Ovary (tissue), 7 donors: ENCODE measurements at regions not wholly inside any gene's neighbourhood (a gene's known extent, or its start where the extent isn't known, plus 50 kb on each side); places are given as distances from the start of the nearest gene placed in this dataset.

Source experiments
- DNase-seq, 5 donors: peaks; one replicate each; pipeline ENCODE4 v3.0.0-alpha.2; 2019 to 2020
- H3K27ac ChIP-seq, 2 donors: fragments of 200-600 bp; one replicate each; pipeline versions ENCODE4 v1.5.1 to v1.8.0; 2019 to 2022
- H3K27me3 ChIP-seq: fragments of 200-600 bp; one replicate; pipeline ENCODE4 v1.8.0; 2022
- H3K36me3 ChIP-seq: fragments of 200-600 bp; sonication (generic); one replicate; pipeline ENCODE4 v1.5.1; 2019
- H3K4me1 ChIP-seq: one replicate; pipeline ENCODE4 v1.8.1; 2013; ENCODE audit warnings: mild to moderate bottlenecking, moderate library complexity; ENCODE audit not compliant: insufficient read depth
- H3K4me3 ChIP-seq: fragments of 200-600 bp; sonication (generic); one replicate; pipeline ENCODE4 v1.5.1; 2017
- H3K9me3 ChIP-seq, 2 donors: fragments of 200-600 bp in 1 of 2; sonication (generic) in 1 of 2; one replicate each; pipeline versions ENCODE4 v1.5.1 to v1.8.1; 2013 to 2019; ENCODE audit warnings: mild to moderate bottlenecking in 1 of 2, moderate library complexity in 1 of 2
- CTCF ChIP-seq, 3 donors: fragments of 450-650 bp in 2 of 3; fragments of 200-600 bp in 1 of 3; IDR thresholded peaks; one replicate each; pipeline versions ENCODE4 v1.5.1 to v1.8.0; 2016 to 2022; ENCODE audit warnings: antibody characterized with exemption in 3 of 3, mild to moderate bottlenecking in 1 of 3
- EP300 ChIP-seq: sonication (generic); formaldehyde crosslinking; IDR thresholded peaks from one replicate; pipeline ENCODE4 v1.6.1; 2017; ENCODE audit warnings: antibody characterized with exemption
- POLR2A ChIP-seq: fragments of 450-650 bp; IDR thresholded peaks from one replicate; pipeline ENCODE4 v1.6.1; 2017; ENCODE audit warnings: antibody characterized with exemption, mild to moderate bottlenecking, moderate library complexity
- WGBS, 3 donors: extraction: QIAGEN DNeasy Blood & Tissue Kit in 1 of 3; methylation state at CpG; one replicate each; pipeline versions ENCODE4 v1.1.5 to v1.1.7; 2013 to 2017; 5-methylcytosine and 5-hydroxymethylcytosine counted together
- intact Hi-C, 4 donors: fragments of 100-400 bp; cut with DNase I; formaldehyde crosslinking; loops; one replicate each; pipeline versions ENCODE4 v1.11.0 to v1.15.1; 2022 to 2023
- donor health status: DM: no; HTN: no; CAD: no; lungs with moderate emphysema.
- donor health status: DM: no; HTN: no; CAD: no.
- donor health status: Bipolar disorder and iron deficiency.
- donor health status: DM: no; HTN: no; CAD: no.
- donor health status: DM: yes; HTN: yes; CAD: no.

GRCh38 chr12:77728018-77728417, 102.7 kb upstream of the NAV3 start:
- H3K9me3 ChIP-seq = no peaks in the 10 kb centered on the region
- intact Hi-C loops = loop anchor here in 2 of 4 donors (5.0 to 10.0 kb wide), 2 partner anchors 197 to 199 kb away; no protein-coding TSS in a partner anchor
- H3K4me3 ChIP-seq = no peak overlapping the region
- no peak for TF ChIP-seq EP300
- no peak for TF ChIP-seq POLR2A
- TF ChIP-seq CTCF (IDR thresholded peaks at IDR 0.05) = no peak
- peaks cover 2% of the 10 kb centered on the region for H3K4me1 ChIP-seq
- no peak for DNase-seq
- H3K27me3 ChIP-seq = no peaks in the 10 kb centered on the region
- 71 to 83% (median 80%) methylated on average over 2 of the region's 2 CpGs for WGBS, 3 donors
- H3K36me3 ChIP-seq = no peaks in the 10 kb centered on the region
- no peak overlapping the region for H3K27ac ChIP-seq

- H3K27ac ChIP-seq = no peak overlapping the region
- 61 to 74% (median 72%) methylated on average over 4 of the region's 4 CpGs for WGBS, 3 donors
- intact Hi-C loops = loop anchor here in 2 of 4 donors (5.0 to 10.0 kb wide), 2 partner anchors 197 to 200 kb away; no protein-coding TSS in a partner anchor
These were observed 103.2 kb upstream of the NAV3 start for GRCh38 chr12:77727442-77728001.

GRCh38 chr12:77725611-77726010, 105.1 kb upstream of the NAV3 start:
- no peaks in the 10 kb centered on the region for H3K36me3 ChIP-seq

More at GRCh38 chr12:77727442-77728001, 103.2 kb upstream of the NAV3 start:
- DNase-seq = no peak
- no peaks in the 10 kb centered on the region for H3K27me3 ChIP-seq
- peaks cover 2% of the 10 kb centered on the region for H3K4me1 ChIP-seq
- no peaks in the 10 kb centered on the region for H3K9me3 ChIP-seq
- TF ChIP-seq EP300 (no peak), CTCF (IDR thresholded peaks at IDR 0.05) (no peak), POLR2A (no peak)
- H3K36me3 ChIP-seq = no peaks in the 10 kb centered on the region
- no peak overlapping the region for H3K4me3 ChIP-seq

GRCh38 chr12:77724367-77724957, 106.2 kb upstream of the NAV3 start:
- intact Hi-C loops = loop anchor here in 3 of 4 donors (5.0 to 10.0 kb wide), 2 partner anchors 200 to 203 kb away; no protein-coding TSS in a partner anchor
- Histone ChIP-seq H3K27me3 (no peaks in the 10 kb centered on the region), H3K4me3 (no peak overlapping the region), H3K27ac (no peak overlapping the region), H3K9me3 (no peaks in the 10 kb centered on the region), H3K36me3 (no peaks in the 10 kb centered on the region), H3K4me1 (peaks cover 7% of the 10 kb centered on the region)
- DNase-seq = peak in 1 of 5 donors; percentile 24
- 47 to 58% (median 58%) methylated on average over 1 of the region's 1 CpG for WGBS, 3 donors
- no peak for TF ChIP-seq EP300
- peak; percentile 21 to 70 (median 61) for TF ChIP-seq CTCF (IDR thresholded peaks at IDR 0.05)
- no peak for TF ChIP-seq POLR2A

More at GRCh38 chr12:77725611-77726010, 105.1 kb upstream of the NAV3 start:
- no peaks in the 10 kb centered on the region for H3K9me3 ChIP-seq
- no peaks in the 10 kb centered on the region for H3K27me3 ChIP-seq
- intact Hi-C loops = loop anchor here in 2 of 4 donors (5.0 to 10.0 kb wide), 2 partner anchors 199 to 202 kb away; no protein-coding TSS in a partner anchor
- no peak for TF ChIP-seq EP300
- TF ChIP-seq POLR2A = no peak
- no peak for TF ChIP-seq CTCF (IDR thresholded peaks at IDR 0.05)
- WGBS, 3 donors = 65 to 87% (median 79%) methylated on average over 3 of the region's 3 CpGs
- peaks cover 4% of the 10 kb centered on the region for H3K4me1 ChIP-seq
- H3K27ac ChIP-seq = no peak overlapping the region
- no peak for DNase-seq
- H3K4me3 ChIP-seq = no peak overlapping the region
